Epithelial cell of prostate (primary cell): ENCODE measurements at regions not wholly inside any gene's neighbourhood (a gene's known extent, or its start where the extent isn't known, plus 50 kb on each side); places are given as distances from the start of the nearest gene placed in this dataset.
A peak's percentile ranks its signal among the peaks of the same experiment; 100 is the strongest.
"Not testable (repeated sequence)": the region's sequence is repeated elsewhere in the genome, so short reads cannot be mapped to it uniquely, and the experiment has no call there.

Experiments
- DNase-seq: peaks from one replicate; pipeline ENCODE4 v3.0.0-alpha.2; 2011; ENCODE audit warnings: low read depth, low spot score
- H3K27ac ChIP-seq: fragments of 450-650 bp; 2 replicates; pipeline ENCODE4 v1.5.1; 2017; ENCODE audit warnings: mild to moderate bottlenecking

DNA sequence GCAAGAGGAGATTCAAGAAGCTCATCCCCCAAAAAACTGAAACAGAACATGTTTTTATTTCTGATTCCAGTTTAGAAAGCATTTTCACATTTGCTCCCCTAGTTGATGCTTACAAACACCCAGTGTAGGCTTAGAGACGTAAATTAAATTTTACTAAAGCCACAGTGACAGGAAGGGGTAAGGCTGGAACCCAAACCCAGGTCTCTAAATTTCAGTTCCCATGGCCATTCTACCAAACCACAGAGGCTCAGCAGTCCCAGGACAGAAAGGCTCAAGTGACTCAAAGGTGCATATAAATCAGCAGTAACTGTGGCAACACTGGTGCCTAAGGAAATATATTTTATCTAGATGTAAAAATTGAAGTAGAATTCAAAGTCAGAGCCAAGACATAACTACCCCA, 128.7 kb downstream of the CEP120 start:
- no peak overlapping the region for H3K27ac ChIP-seq
- DNase-seq: no peak

DNA sequence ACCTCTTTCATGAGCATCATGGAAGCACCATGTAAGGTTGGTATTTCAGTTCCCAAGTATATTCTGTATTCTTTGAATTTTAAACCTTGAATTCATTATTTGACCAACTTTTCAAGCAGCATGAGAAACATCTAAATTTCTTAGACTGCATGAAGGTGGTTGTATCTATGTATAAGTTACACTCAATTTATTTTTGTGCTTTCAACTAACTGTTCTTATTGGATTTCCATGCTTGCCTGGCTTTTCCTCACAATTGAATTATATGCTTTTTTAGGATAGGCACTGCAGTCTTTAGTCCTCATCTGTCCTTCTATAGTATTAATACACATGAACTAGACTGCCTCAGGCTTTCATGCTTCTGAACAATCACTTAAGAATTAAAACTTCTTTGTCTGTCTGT, 134.0 kb downstream of the CEP120 start:
- no peak for DNase-seq
- H3K27ac ChIP-seq: no peak overlapping the region

DNA sequence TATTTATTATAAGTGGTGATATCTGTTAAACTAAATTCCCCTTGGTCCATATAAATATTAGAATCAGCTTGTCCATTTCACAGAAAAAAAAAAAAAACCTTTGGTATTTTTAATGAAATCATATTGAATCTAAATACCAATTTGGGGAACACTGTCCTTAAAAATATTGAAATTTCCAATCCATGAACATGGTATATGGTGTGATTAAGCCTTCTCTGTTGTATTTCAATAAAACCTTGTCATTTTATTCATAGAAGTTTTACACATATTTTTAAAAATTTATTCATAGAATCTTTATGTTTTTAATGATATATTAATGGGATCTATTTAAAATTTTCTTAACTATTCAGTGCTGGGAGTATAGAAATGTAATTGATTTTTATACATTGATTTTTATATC, 135.3 kb downstream of the CEP120 start:
- no peak for DNase-seq
- H3K27ac ChIP-seq: no peak overlapping the region

DNA sequence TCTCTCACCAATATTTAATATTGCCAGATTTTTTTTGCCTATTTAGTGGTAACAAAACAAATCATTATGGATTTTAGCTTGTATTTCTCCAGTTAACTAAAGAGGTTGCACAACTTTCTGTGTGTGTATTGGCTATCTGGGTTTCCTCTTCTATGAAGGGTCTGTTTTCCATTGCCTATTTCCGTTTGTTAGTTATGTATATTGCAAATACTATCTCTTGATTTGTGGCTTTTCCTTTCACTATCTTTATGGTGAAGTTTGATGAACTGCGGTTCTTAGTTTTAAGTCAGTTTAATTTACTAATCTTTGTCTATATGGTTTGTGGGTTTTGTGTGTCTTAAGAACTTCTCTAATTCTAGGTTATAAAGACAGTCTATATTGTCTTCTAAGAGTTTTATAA, 136.3 kb downstream of the CEP120 start:
- no peak for DNase-seq
- H3K27ac ChIP-seq: no peak overlapping the region

DNA sequence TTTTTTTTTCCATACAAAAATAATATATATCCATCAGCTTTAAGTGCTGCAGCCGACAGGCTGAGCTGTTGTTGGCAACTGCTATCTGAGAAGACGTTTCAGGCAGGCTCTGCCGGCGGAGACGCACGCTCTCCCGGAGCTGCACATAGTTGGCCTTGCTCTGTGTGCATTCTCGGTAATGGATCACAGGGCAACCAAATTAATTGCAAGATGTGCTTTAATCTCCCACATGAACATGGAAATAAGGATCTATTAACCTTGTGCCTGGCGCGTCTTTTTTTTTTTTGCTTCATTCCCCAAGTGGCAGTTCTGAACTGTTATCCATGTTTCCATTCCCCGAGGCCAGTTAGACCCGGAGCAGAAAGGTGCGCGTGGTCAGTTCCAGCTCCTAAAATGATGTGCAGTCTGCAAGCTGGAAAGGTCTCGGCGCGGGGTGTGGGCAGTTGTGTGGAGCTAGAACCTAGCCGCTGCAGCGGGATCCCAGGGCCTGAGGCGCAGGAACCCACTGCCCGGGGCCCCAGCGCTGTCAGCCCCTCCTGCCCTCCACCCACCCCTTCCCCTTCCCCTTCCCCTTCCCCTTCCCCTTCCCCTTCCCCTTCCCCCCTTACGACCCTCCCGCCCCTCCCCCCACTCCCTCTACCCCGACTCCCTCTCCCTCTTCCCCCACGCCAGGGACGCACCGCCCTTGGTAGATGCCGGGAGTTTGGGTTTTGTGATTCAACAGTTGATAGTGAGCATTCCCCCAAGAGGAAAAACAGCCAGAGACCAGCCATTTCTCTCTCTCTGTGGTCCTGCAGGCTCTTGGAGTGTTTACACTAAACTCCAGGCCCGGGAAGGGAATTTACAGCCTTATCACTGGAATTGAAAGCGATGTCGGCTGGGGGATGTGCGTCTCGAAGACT, 137.8 kb downstream of the CEP120 start:
- DNase-seq: no peak
- H3K27ac ChIP-seq: no peak overlapping the region

DNA sequence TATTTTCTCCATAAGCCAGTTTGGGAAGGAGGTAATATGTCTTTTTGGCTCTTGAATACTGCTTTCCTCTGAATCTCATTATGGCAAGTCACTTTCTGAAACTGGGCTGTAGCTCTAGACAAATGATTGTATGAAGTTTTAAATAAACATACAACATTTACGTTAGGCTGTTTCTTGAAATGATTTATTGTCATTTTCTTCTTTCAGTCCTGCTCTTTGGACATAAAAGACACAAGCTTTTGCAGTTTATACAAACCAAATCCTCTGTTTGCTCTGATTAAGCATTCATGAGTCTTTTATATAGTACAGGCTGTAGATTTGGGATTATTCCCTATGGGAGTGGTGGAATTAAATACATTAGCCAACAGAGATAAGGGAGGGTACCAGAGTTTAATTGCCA, 139.7 kb downstream of the CEP120 start:
- no peak overlapping the region for H3K27ac ChIP-seq
- no peak for DNase-seq

DNA sequence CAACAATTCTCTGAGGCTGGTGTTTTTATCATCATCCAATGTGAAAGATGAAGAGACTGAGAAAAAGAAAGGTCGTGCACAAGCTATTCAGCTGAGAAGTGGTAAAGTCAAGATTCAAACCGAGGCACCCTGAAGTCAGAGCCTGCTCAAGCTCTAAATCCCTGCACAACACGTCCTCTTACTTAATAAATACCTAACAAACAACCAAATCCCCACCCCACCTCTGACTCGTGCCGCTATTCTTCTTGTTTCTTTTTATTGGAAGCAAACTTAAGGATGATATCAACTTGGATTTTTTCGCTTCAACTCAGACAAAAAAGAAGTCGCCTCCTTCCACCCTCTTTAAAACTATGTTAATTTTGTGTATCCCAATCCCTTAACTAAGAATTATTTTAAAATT, 140.2 kb downstream of the CEP120 start:
- no peak overlapping the region for H3K27ac ChIP-seq
- no peak for DNase-seq

DNA sequence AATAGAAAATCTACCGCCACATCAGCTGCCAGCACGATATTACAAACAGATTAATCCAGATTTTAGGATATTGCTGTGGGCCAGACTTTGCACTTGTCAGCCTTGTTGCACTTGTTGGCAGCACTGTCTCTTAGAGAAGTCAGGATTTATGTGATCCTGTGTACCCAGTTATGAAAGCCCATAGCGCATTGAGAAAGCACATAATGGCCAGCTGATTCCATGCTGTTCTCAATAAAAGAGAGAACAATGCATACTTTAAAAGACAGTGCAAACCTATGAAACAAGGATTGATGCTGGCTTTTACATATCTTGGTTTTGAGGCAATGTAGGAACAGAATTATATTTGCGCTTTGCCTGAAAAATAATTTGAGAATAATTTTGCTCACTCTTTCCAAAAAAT, 140.8 kb downstream of the CEP120 start:
- DNase-seq: no peak
- no peak overlapping the region for H3K27ac ChIP-seq

DNA sequence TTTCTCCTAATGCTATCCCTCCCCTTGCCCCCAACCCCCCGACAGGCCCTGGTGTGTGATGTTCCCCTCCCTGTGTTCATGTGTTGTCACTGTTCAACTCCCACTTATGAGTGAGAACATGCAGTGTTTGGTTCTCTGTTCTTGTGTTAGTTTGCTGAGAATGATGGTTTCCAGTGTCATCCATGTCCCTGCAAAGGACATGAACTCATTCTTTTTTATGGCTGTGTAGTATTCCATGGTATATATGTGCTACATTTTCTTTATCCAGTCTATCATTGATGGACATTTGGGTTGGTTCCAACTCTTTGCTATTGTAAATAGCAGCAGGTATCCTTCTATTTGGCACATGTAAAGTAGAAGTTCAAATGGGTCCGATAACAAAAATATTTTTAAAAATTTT, 142.3 kb downstream of the CEP120 start:
- H3K27ac ChIP-seq, DNase-seq: not testable (repeated sequence)

DNA sequence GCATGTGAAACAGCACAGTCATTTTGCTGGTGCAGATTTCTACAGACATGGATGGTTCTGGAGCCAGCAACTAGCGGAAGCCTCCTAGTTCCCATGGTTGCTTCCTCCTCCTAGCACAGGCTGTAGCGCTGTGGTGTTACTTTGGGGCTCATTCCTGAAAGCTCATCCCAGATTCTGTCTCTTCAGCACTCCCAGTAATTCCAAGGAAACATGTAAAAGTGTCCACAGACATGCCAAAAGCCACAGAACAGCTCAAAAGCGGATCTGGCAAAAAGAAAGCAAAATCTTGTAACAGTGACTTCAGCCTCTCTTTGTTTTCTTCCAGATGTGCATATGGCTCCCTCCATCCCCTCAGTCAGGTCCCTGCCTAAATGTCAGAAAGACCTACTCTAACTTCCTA, 144.1 kb downstream of the CEP120 start:
- H3K27ac ChIP-seq: no peak overlapping the region
- no peak for DNase-seq

DNA sequence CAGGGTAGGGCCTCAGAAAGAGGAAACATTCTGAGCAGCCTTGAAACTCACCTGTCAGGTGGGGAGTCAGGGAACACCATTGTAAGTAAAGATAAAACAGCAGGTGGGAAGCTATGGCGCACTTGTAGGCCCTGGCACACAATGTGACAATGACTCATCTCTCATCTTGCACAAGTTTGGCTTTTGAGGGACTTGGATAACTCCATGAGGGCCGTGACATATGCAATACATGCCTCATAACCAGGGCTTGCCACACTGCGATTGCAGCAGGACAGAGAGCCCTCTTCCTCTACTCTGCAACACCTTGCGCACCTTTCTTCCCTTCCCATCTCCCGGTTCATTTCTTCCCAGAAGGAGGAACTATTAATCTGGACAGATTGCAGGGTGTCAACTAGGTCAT, 144.9 kb downstream of the CEP120 start:
- no peak overlapping the region for H3K27ac ChIP-seq
- DNase-seq: no peak

DNA sequence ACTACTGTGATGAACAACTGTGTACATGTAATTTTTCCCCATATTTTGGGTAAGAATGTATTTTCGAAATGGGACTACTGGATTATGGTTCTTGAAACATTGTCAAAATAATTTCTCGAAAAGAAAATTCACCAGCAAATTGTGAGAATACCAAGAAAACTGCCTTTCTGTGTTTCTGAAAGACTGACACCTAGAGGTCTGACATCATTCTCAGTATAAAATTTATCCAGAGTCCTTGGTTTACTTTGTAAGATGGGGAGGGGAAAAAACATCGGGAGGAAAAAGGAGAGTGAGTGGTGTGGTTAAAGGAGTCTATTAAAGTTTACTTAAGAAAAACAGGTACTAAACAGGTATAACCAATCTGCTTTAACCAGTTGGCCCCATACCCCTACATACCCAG, 149.2 kb downstream of the CEP120 start:
- H3K27ac ChIP-seq: no peak overlapping the region
- no peak for DNase-seq

DNA sequence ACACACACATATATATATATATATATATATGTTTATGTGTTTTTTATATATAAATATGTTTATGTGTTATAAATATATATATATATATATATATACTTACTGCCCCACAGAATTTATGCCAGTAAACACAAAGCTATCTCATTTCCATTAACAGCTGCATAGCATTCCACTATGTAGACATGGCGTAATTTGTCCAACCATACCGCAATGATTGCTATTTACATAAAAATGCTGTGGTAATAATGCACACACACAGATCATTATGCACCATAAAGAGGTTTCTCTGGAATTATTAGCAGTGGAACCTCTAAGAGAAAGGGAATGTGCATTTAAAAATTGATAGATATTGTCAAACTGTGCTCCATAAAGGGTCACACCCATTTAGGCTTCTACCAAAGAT, 150.1 kb downstream of the CEP120 start:
- no peak for DNase-seq
- H3K27ac ChIP-seq: no peak overlapping the region

DNA sequence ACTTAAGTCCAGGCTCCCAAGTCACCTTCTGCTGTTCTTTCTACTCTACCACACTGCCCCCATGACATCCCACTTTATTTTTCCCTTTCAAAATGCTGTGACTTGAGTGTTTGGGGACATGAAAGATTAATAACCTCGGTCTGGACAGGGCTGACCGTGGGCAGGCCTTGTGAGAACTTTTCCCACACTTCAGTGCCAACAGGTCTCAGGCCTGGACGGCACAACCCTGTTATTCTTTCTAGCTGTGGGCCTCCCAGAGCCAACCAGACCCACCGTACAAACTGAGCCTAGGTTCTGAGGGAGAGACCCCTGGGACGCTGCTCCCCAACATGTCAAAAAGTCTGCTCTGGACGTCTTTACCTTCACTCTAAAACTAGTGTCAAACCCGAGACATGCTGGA, 153.4 kb downstream of the CEP120 start:
- no peak overlapping the region for H3K27ac ChIP-seq
- no peak for DNase-seq

DNA sequence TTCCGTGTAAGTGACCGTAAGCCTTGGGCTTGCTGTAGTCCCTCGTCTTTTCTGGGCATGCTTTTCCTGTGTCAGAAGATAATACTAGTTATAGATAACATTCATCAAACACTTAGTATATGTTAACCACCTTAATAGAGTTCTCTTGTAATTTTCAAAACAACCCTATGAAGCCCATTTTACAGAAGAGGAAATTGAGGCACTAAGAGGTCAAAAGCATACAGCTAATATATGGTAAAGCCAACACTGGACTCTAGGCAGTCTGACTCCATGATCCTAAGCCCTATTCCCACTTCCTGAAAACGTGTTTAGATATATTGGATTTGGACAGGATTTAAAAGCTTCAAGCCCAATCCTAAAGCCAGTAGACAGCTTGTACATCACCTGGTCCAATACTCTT, 153.8 kb downstream of the CEP120 start:
- no peak for DNase-seq
- H3K27ac ChIP-seq: no peak overlapping the region

DNA sequence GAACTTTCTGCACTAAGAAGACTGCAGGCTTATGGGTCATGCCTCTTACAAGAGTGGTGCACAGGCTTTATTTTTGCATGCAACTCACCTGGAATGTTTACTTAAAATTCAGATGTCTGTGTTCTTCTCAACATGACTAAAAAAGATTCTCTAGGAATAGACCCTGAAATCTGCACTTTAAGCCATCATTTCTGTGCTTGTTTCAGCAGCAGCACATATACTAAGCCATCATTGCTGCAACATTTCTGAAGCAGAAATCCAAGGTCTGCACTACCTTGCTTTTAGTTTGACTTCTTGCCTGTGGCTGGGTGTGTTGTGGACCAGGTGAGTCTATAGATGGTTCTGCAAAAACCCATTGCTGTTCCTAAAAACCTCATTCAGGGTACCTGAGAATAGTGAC, 156.8 kb downstream of the CEP120 start:
- H3K27ac ChIP-seq: no peak overlapping the region
- DNase-seq: no peak

DNA sequence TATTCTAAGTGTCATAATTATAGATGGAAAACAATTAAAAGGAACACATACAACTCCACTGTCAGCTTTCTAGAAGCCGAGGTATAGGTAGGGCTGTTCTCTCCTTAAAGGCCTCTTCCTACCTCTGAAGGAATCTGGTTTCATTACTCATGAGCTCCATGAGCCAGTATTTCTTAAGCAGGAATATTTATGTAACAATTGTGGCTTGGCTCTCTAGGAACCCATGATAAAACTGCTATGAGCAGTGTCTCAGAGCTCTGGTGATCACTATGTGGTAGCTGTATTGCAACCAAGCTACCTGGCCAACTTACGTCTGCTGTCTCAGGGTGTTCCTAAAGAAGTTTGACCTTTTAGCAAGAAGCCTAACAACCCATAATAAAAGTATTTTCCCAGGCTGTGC, 157.7 kb downstream of the CEP120 start:
- no peak overlapping the region for H3K27ac ChIP-seq
- DNase-seq: no peak

DNA sequence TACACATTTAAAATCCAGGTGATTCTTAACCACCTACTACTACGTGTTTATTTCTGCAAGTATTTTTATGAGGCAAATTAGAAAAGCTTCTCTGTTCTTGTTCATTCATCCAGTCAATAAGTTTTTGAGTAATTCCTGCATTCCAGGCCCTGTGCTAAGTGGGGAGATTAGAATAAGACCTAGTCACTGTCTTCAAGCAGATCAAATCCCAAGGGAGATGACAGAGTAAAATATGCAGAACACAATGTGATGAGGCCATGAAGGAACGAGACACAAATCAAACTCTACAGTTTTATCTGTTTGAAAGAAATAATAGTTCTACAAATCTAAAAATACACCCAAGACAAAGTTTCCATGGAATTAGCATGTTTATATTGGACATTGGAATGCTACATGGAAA, 158.8 kb downstream of the CEP120 start:
- H3K27ac ChIP-seq: no peak overlapping the region
- no peak for DNase-seq

DNA sequence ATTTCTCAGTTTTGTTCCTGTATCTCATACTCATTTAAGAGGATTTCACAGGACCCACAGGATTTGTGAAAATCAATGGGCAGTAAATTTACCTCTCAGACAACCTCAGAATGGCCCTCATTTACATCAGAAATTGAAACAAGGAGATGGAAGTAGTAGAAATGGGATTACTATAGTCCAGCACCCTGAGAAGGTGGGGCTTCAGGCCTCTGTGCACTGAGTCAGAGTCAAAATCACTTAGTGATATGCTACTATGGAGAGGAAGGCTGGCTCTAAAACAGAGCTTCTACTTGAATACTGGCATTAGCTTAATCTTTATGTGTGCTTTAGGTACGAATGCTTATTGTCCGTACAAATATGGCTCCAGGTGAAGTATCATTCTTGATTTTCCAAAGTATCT, 159.3 kb downstream of the CEP120 start:
- no peak for DNase-seq
- no peak overlapping the region for H3K27ac ChIP-seq

DNA sequence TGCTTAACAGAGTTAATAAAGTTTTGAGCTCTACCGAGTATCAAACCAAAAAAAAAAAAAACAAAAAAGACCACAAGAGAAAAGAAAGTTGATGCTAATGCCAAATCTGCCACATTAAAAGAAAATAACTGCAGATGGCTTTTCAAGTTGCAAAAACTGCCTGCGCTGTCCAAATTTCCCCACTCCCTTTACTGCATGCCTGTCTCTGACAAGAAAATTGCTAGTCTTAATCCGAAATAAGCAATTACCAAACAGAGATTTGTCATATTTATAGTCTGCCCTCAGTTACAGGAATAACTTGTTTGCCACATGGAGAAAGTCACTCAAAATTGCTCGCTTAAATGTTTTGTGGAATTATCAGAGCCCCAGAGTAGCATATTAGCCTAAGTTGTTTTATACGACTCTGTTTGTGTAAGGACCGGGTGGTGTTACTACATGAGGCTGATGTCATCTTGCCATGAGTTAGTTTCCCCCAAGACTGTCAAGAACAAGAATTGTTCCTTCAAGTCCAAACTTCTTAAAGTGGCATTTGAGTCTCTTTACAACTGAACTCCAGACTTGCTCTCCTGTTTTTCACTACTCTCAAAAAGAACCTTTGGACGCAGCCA, 160.9 kb downstream of the CEP120 start:
- H3K27ac ChIP-seq: no peak overlapping the region
- no peak for DNase-seq

DNA sequence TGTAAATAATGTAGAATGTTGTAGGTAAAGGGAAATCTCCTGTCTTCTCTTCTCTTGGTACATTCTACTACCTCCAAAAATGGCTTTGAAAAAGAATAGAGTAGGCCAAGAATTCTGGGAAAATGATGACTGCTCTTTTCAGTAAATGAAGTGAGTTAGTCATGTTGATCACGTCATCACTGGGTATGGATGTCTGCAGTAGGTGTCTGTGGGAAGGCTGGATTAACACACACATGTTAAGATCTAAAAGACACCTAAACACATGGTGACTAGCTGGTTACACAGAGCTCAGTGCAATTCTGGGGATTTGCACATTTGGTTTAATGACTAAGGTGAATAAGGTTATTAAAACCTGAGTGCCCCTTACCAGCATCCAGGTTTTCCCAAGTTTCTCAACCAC, 161.5 kb downstream of the CEP120 start:
- DNase-seq: peak; percentile 20
- H3K27ac ChIP-seq: no peak overlapping the region

DNA sequence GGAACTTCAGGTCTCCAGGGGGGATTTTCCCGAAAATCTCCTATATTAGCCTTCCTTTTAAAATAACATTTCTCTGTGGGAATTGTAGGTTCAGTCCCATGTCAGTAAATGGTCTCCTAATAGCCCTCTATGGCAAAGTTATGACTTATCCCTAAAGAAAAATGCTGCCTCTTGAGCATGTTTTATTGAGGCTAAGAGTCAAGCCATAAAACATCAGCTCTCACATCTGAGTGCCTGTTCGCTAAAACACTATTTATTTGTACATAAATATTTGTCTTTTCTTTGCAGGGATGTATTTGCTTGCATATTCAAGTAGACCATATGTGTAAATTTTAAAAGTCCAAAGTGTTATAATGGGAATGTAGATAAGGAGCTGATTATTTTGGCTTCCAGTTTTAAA, 160.4 kb downstream of the PRDM6 start:
- no peak for DNase-seq
- no peak overlapping the region for H3K27ac ChIP-seq
